ENCODE measurements at regions not wholly inside any gene's neighbourhood (a gene's known extent, or its start where the extent isn't known, plus 50 kb on each side); places are given as distances from the start of the nearest gene placed in this dataset.
"Not testable (repeated sequence)": the region's sequence is repeated elsewhere in the genome, so short reads cannot be mapped to it uniquely, and the experiment has no call there.

- not testable (repeated sequence) for FAIRE-seq; DNase-seq (ENCODE audit: insufficient read length, low spot score)
These were observed 62.3 kb upstream of the UGT2A3 start for GRCh38 chr4:69013933-69014332.

GRCh38 chr4:69017986-69018385 is 66.4 kb upstream of the UGT2A3 start:
- FAIRE-seq, result not testable (repeated sequence)

GRCh38 chr4:69019538-69020461 is 68.2 kb upstream of the UGT2A3 start:
- FAIRE-seq; DNase-seq (ENCODE audit: insufficient read length, low spot score): not testable (repeated sequence)

More at GRCh38 chr4:69017986-69018385, 66.4 kb upstream of the UGT2A3 start:
- not testable (repeated sequence) for DNase-seq (ENCODE audit: insufficient read length, low spot score)

- not testable (repeated sequence) for FAIRE-seq; DNase-seq (ENCODE audit: insufficient read length, low spot score)
These were observed 68.8 kb upstream of the UGT2A3 start for GRCh38 chr4:69020462-69020807.

- no peak for DNase-seq (ENCODE audit: insufficient read length, low spot score)
- no peak for FAIRE-seq
- no peak for TF ChIP-seq POLR2A (IDR thresholded peaks at IDR 0.05; ENCODE audit: low read depth, low read length)
These were observed 70.9 kb upstream of the UGT2B7 start for GRCh38 chr4:69025191-69025998.

GRCh38 chr4:69025999-69026387 is 70.3 kb upstream of the UGT2B7 start:
- FAIRE-seq, result no peak
- no peak for TF ChIP-seq POLR2A (IDR thresholded peaks at IDR 0.05; ENCODE audit: low read depth, low read length)

GRCh38 chr4:69026974-69027373 is 69.3 kb upstream of the UGT2B7 start:
- DNase-seq (ENCODE audit: insufficient read length, low spot score) (no peak), FAIRE-seq (no peak)

More at GRCh38 chr4:69025999-69026387, 70.3 kb upstream of the UGT2B7 start:
- DNase-seq (ENCODE audit: insufficient read length, low spot score), result no peak

GRCh38 chr4:69030326-69030725 is 65.9 kb upstream of the UGT2B7 start:
- DNase-seq (ENCODE audit: insufficient read length, low spot score) (no peak), FAIRE-seq (no peak)
- TF ChIP-seq POLR2A (IDR thresholded peaks at IDR 0.05; ENCODE audit: low read depth, low read length), result no peak

More at GRCh38 chr4:69026974-69027373, 69.3 kb upstream of the UGT2B7 start:
- TF ChIP-seq POLR2A (IDR thresholded peaks at IDR 0.05; ENCODE audit: low read depth, low read length), result no peak

GRCh38 chr4:69032847-69033638 is 63.2 kb upstream of the UGT2B7 start:
- no peak for TF ChIP-seq POLR2A (IDR thresholded peaks at IDR 0.05; ENCODE audit: low read depth, low read length)
- DNase-seq (ENCODE audit: insufficient read length, low spot score) (no peak), FAIRE-seq (no peak)

GRCh38 chr4:69034315-69034740 is 61.9 kb upstream of the UGT2B7 start:
- not testable (repeated sequence) for FAIRE-seq; DNase-seq (ENCODE audit: insufficient read length, low spot score)

GRCh38 chr4:69038582-69038981 is 57.7 kb upstream of the UGT2B7 start:
- TF ChIP-seq POLR2A (IDR thresholded peaks at IDR 0.05; ENCODE audit: low read depth, low read length), result no peak
- FAIRE-seq (peak; percentile 6), DNase-seq (ENCODE audit: insufficient read length, low spot score) (no peak)

- TF ChIP-seq POLR2A (IDR thresholded peaks at IDR 0.05; ENCODE audit: low read depth, low read length), result no peak
- FAIRE-seq, result no peak
- no peak for DNase-seq (ENCODE audit: insufficient read length, low spot score)
These were observed 57.2 kb upstream of the UGT2B7 start for GRCh38 chr4:69039071-69039470.

- no peak for FAIRE-seq
- TF ChIP-seq POLR2A (IDR thresholded peaks at IDR 0.05; ENCODE audit: low read depth, low read length), result no peak
- no peak for DNase-seq (ENCODE audit: insufficient read length, low spot score)
These were observed 52.0 kb upstream of the UGT2B7 start for GRCh38 chr4:69044247-69044646.

All from H54 (cell line).